Stimulated activated naive CD8-positive, alpha-beta T cell treated with anti-CD3 and anti-CD28 coated beads, Interleukin-15, Interleukin-2, amounts not matched to agents 100 ng/mL and 50 ng/mL, for 24 hours (primary cell): ENCODE measurements at regions not wholly inside any gene's neighbourhood (a gene's known extent, or its start where the extent isn't known, plus 50 kb on each side); places are given as distances from the start of the nearest gene placed in this dataset.
"Not testable (repeated sequence)": the region's sequence is repeated elsewhere in the genome, so short reads cannot be mapped to it uniquely, and the experiment has no call there.

Experiments used
- H3K27ac Mint-ChIP-seq: one replicate; pipeline ENCODE4 v1.8.0; 2021; ENCODE audit warnings: mild to moderate bottlenecking, mixed read lengths
- H3K27me3 Mint-ChIP-seq: one replicate; pipeline ENCODE4 v1.8.0; 2021; ENCODE audit warnings: mixed read lengths
- H3K36me3 Mint-ChIP-seq: one replicate; pipeline ENCODE4 v1.8.0; 2021; ENCODE audit warnings: low read depth, mixed read lengths
- H3K4me1 Mint-ChIP-seq: one replicate; pipeline ENCODE4 v1.8.0; 2021; ENCODE audit warnings: low read depth, mixed read lengths
- H3K4me3 Mint-ChIP-seq: one replicate; pipeline ENCODE4 v1.8.0; 2021; ENCODE audit warnings: mild to moderate bottlenecking, mixed read lengths
- H3K9me3 Mint-ChIP-seq: one replicate; pipeline ENCODE4 v1.8.0; 2021; ENCODE audit warnings: mixed read lengths

DNA sequence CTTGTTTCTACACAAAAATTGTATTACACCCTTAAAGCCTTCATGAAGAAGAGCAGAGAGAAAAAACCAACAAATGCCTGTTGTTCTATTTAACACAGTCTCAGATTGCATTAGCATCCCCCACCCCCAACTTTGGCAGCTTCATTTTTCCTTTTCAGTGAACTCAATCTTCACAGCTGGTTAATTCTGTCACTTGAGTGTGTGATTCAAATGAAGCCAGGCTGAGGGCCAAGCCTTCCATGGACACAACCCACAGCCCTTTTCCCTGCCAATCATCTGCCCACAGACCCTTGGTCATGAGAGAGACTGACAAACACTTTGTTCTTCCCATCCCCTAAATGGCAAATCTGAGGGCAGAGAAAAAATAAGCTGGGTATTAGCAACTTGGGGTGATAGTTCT is 217.5 kb upstream of the NMUR2 start:
- Mint-ChIP-seq H3K27ac (no peak overlapping the region), H3K4me3 (no peak overlapping the region), H3K36me3 (no peaks in the 10 kb centered on the region), H3K27me3 (no peaks in the 10 kb centered on the region), H3K4me1 (no peaks in the 10 kb centered on the region), H3K9me3 (no peaks in the 10 kb centered on the region)

DNA sequence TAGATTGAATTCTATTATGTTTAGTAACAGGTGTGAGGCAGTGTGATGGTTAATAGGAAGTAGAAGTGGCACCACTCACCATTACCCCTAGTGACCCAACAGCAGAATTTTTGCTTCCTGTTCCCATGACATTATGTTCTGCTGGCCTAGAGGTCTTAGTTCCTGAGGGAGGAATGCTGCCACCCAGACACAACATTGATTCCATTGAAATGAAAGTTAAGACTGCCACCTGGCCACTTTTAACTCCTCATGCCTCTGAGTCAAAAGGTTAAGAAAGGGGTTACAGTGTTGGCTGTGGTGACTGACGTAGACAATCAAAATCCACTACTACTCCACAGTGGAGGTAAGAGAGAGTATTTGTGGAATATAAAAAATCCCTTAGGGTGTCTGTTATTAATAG is 218.9 kb upstream of the NMUR2 start:
- no peaks in the 10 kb centered on the region for H3K9me3 Mint-ChIP-seq
- H3K27me3 Mint-ChIP-seq = no peaks in the 10 kb centered on the region
- no peaks in the 10 kb centered on the region for H3K36me3 Mint-ChIP-seq
- no peak overlapping the region for H3K4me3 Mint-ChIP-seq
- H3K27ac Mint-ChIP-seq = no peak overlapping the region
- H3K4me1 Mint-ChIP-seq = no peaks in the 10 kb centered on the region

- Mint-ChIP-seq H3K9me3 (peaks cover 4% of the 10 kb centered on the region), H3K27me3 (no peaks in the 10 kb centered on the region), H3K4me3 (no peak overlapping the region), H3K4me1 (no peaks in the 10 kb centered on the region), H3K27ac (no peak overlapping the region), H3K36me3 (no peaks in the 10 kb centered on the region)
These were observed 220.6 kb upstream of the NMUR2 start for GRCh38 chr5:152625696-152626095.

GRCh38 chr5:152631221-152631620 is 226.1 kb upstream of the NMUR2 start:
- H3K4me3 Mint-ChIP-seq = no peak overlapping the region
- H3K27ac Mint-ChIP-seq = no peak overlapping the region
- H3K27me3 Mint-ChIP-seq = no peaks in the 10 kb centered on the region
- H3K36me3 Mint-ChIP-seq = no peaks in the 10 kb centered on the region
- H3K9me3 Mint-ChIP-seq = peaks cover 4% of the 10 kb centered on the region
- H3K4me1 Mint-ChIP-seq = no peaks in the 10 kb centered on the region

DNA sequence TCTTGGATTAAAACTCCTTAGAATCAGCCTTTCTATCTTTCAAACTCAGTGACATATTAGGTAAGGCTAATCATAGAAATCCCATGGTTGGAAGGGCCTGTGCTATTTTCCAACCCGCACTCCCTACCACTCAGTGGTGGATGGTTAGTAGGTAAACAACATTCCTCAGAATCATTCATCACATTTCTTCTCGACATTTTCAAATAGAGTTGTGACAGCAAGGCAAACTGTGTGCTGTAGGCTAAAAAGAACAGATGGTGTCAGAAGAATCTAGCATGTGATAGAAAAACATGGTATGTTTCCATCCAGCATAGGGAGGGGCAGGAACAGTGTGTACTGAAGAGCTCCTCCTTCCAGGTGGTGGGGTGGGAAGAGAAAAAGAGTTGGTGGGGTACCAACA is 227.3 kb upstream of the NMUR2 start:
- Mint-ChIP-seq H3K4me1 (no peaks in the 10 kb centered on the region), H3K4me3 (no peak overlapping the region), H3K27ac (no peak overlapping the region), H3K9me3 (peaks cover 4% of the 10 kb centered on the region), H3K27me3 (no peaks in the 10 kb centered on the region), H3K36me3 (no peaks in the 10 kb centered on the region)

DNA sequence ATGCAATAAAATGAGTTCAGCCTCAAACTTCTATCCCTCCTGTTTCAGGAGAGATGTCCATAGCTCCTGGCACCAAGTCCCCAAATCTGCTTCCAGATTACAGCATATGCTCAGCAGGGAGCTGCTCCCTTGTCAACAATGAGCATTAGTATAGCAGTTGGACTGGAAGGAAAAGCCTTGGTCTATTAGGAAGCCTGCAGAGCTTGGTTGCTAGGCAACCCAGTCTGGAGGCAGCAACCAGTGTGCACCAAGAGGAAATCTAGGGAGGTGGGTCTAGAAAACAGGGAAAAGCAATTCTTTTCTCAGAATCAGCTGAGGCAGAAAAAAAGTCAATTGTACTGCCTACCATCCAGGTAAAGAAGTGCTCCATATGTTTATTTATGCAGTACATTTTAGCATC is 229.5 kb upstream of the NMUR2 start:
- H3K4me3 Mint-ChIP-seq = no peak overlapping the region
- H3K27ac Mint-ChIP-seq = no peak overlapping the region
- no peaks in the 10 kb centered on the region for H3K9me3 Mint-ChIP-seq
- no peaks in the 10 kb centered on the region for H3K36me3 Mint-ChIP-seq
- no peaks in the 10 kb centered on the region for H3K27me3 Mint-ChIP-seq
- no peaks in the 10 kb centered on the region for H3K4me1 Mint-ChIP-seq

- no peak overlapping the region for H3K4me3 Mint-ChIP-seq
- H3K27ac Mint-ChIP-seq = no peak overlapping the region
- H3K36me3 Mint-ChIP-seq = no peaks in the 10 kb centered on the region
- no peaks in the 10 kb centered on the region for H3K9me3 Mint-ChIP-seq
- no peaks in the 10 kb centered on the region for H3K4me1 Mint-ChIP-seq
- H3K27me3 Mint-ChIP-seq = no peaks in the 10 kb centered on the region
These were observed 234.0 kb upstream of the NMUR2 start for GRCh38 chr5:152638996-152639552.

GRCh38 chr5:152641970-152642805 is 237.1 kb upstream of the NMUR2 start:
- no peaks in the 10 kb centered on the region for H3K36me3 Mint-ChIP-seq
- H3K27ac Mint-ChIP-seq = no peak overlapping the region

DNA sequence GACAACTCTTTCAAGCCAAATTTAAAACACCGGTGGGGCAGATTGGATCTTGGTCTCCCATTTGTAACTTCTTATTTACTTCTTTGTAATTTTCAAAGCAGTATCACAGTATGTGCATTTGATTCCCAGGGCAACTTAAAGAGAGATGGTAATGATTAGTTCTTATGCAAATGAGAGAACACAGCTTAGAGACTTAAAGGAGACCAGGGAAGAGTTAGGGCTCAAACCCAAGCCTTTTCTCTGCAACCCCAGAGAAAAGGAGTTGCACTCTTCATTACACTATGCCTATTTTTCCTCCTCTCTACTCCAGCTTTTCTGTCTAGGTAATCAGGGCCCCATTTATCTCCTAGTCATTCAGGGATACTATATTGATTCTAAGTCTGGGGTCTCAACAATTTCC is 237.8 kb upstream of the NMUR2 start:
- H3K27me3 Mint-ChIP-seq = no peaks in the 10 kb centered on the region
- no peak overlapping the region for H3K4me3 Mint-ChIP-seq
- H3K27ac Mint-ChIP-seq = no peak overlapping the region
- H3K4me1 Mint-ChIP-seq = no peaks in the 10 kb centered on the region
- H3K9me3 Mint-ChIP-seq = no peaks in the 10 kb centered on the region
- H3K36me3 Mint-ChIP-seq = no peaks in the 10 kb centered on the region

More at GRCh38 chr5:152641970-152642805, 237.1 kb upstream of the NMUR2 start:
- no peak overlapping the region for H3K4me3 Mint-ChIP-seq
- no peaks in the 10 kb centered on the region for H3K4me1 Mint-ChIP-seq
- no peaks in the 10 kb centered on the region for H3K9me3 Mint-ChIP-seq
- no peaks in the 10 kb centered on the region for H3K27me3 Mint-ChIP-seq

DNA sequence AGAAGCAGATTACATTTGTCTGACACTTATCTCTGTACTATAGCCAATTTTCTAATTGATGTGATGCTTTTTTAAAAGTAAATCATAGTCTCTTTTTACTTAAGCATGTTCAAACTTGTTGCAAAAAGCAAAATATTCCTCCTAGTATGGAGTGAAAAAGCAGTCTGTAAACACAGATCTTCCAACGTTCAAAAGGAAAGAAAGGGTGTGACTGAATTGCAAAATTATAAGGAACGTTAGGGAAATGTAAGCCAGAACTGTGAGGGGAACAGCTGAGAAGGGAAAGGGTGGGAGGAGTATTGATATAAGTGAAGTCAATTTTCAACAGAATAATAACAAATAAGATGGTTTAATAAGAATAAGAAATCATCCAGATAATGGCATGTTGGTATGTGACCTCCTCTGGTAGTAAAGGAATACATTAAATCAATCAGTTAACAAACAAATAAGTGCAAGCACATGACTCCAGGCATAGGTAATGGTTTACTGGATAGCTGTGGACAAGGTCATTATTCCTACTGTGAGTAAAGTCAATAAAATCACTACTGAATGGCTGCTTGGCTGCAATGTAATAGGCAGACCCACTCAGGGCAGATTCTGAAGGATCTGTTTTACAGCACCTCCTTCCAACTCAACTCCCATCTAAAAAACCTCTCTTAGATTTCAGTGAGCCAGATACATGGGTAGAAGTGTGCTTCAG is 239.1 kb upstream of the NMUR2 start:
- H3K4me3 Mint-ChIP-seq = no peak overlapping the region

DNA sequence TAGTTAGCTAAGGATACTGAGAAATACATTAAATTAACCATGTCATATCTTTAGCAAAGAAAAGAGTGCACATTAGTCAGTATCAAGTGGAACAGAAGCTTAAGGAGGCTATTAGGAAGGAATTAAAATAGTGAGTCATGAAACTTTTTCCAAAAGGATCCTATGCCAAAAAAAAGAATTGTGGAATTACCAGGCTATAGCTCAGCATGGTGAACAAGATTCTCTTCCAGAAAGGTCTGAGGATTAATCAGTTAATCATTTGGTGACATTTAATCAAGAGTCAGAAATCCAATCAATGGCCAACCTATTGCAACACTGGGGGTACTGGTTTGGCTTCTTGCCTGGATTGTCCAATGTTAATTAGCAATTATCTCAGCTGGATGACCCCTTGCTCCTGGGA is 244.5 kb upstream of the NMUR2 start:
- no peaks in the 10 kb centered on the region for H3K27me3 Mint-ChIP-seq
- H3K27ac Mint-ChIP-seq = no peak overlapping the region
- no peaks in the 10 kb centered on the region for H3K4me1 Mint-ChIP-seq
- H3K36me3 Mint-ChIP-seq = no peaks in the 10 kb centered on the region
- no peak overlapping the region for H3K4me3 Mint-ChIP-seq
- H3K9me3 Mint-ChIP-seq = no peaks in the 10 kb centered on the region

More for the DNA sequence above, 239.1 kb upstream of the NMUR2 start:
- Mint-ChIP-seq H3K9me3 (no peaks in the 10 kb centered on the region), H3K27me3 (no peaks in the 10 kb centered on the region), H3K36me3 (no peaks in the 10 kb centered on the region), H3K4me1 (no peaks in the 10 kb centered on the region), H3K27ac (no peak overlapping the region)

GRCh38 chr5:152650413-152650812 is 245.3 kb upstream of the NMUR2 start:
- Mint-ChIP-seq H3K27ac (no peak overlapping the region), H3K9me3 (no peaks in the 10 kb centered on the region), H3K27me3 (no peaks in the 10 kb centered on the region), H3K4me3 (no peak overlapping the region), H3K4me1 (no peaks in the 10 kb centered on the region), H3K36me3 (no peaks in the 10 kb centered on the region)

GRCh38 chr5:152659470-152659869 is 254.4 kb upstream of the NMUR2 start:
- not testable (repeated sequence) for H3K27ac Mint-ChIP-seq, H3K27me3 Mint-ChIP-seq, H3K4me3 Mint-ChIP-seq, H3K36me3 Mint-ChIP-seq, H3K4me1 Mint-ChIP-seq, H3K9me3 Mint-ChIP-seq

- Mint-ChIP-seq H3K27me3 (no peaks in the 10 kb centered on the region), H3K36me3 (no peaks in the 10 kb centered on the region), H3K4me3 (no peak overlapping the region), H3K4me1 (no peaks in the 10 kb centered on the region), H3K27ac (no peak overlapping the region), H3K9me3 (no peaks in the 10 kb centered on the region)
These were observed 268.5 kb upstream of the NMUR2 start for GRCh38 chr5:152673601-152674000.

GRCh38 chr5:152674403-152674802 is 269.3 kb upstream of the NMUR2 start:
- no peak overlapping the region for H3K27ac Mint-ChIP-seq
- no peaks in the 10 kb centered on the region for H3K9me3 Mint-ChIP-seq
- no peaks in the 10 kb centered on the region for H3K36me3 Mint-ChIP-seq
- no peaks in the 10 kb centered on the region for H3K27me3 Mint-ChIP-seq
- H3K4me3 Mint-ChIP-seq = no peak overlapping the region
- no peaks in the 10 kb centered on the region for H3K4me1 Mint-ChIP-seq
